ENCODE measurements at regions not wholly inside any gene's neighbourhood (a gene's known extent, or its start where the extent isn't known, plus 50 kb on each side); places are given as distances from the start of the nearest gene placed in this dataset.

- no peak for TF ChIP-seq CTCF (IDR thresholded peaks at IDR 0.05; ENCODE audit: low read depth, low read length)
- no peak for DNase-seq (ENCODE audit: extremely low read depth, low read depth)
These were observed 140.2 kb downstream of the SNX19 start for GRCh38 chr11:130776061-130776419.

GRCh38 chr11:130778026-130778425 lies 138.3 kb downstream of the SNX19 start:
- no peak for DNase-seq (ENCODE audit: extremely low read depth, low read depth)
- no peak for TF ChIP-seq CTCF (IDR thresholded peaks at IDR 0.05; ENCODE audit: low read depth, low read length)

- DNase-seq (ENCODE audit: extremely low read depth, low read depth) = no peak
- TF ChIP-seq CTCF (IDR thresholded peaks at IDR 0.05; ENCODE audit: low read depth, low read length) = no peak
These were observed 137.6 kb downstream of the SNX19 start for GRCh38 chr11:130778705-130779104.

- no peak for TF ChIP-seq CTCF (IDR thresholded peaks at IDR 0.05; ENCODE audit: low read depth, low read length)
- DNase-seq (ENCODE audit: extremely low read depth, low read depth) = no peak
These were observed 137.0 kb downstream of the SNX19 start for GRCh38 chr11:130779267-130779666.

- no peak for DNase-seq (ENCODE audit: extremely low read depth, low read depth)
- TF ChIP-seq CTCF (IDR thresholded peaks at IDR 0.05; ENCODE audit: low read depth, low read length) = no peak
These were observed 136.3 kb downstream of the SNX19 start for GRCh38 chr11:130779943-130780342.

GRCh38 chr11:130780437-130780836 lies 135.8 kb downstream of the SNX19 start:
- no peak for TF ChIP-seq CTCF (IDR thresholded peaks at IDR 0.05; ENCODE audit: low read depth, low read length)
- no peak for DNase-seq (ENCODE audit: extremely low read depth, low read depth)

- no peak for DNase-seq (ENCODE audit: extremely low read depth, low read depth)
- no peak for TF ChIP-seq CTCF (IDR thresholded peaks at IDR 0.05; ENCODE audit: low read depth, low read length)
These were observed 134.3 kb downstream of the SNX19 start for GRCh38 chr11:130781931-130782330.

Data from AG09319 (cell line).